Neural progenitor cell (in vitro differentiated cells): ENCODE measurements at regions not wholly inside any gene's neighbourhood (a gene's known extent, or its start where the extent isn't known, plus 50 kb on each side); places are given as distances from the start of the nearest gene placed in this dataset.

Source experiments
- DNase-seq: peaks from one replicate; pipeline ENCODE4 v3.0.0-alpha.2; 2016; ENCODE audit warnings: low spot score
- H2AFZ ChIP-seq: fragments of 200-600 bp; sonication (generic); replicated peaks from 2 replicates; pipeline ENCODE4 v1.6.1; 2016; ENCODE audit warnings: antibody characterized with exemption
- H3F3A ChIP-seq: fragments of 200-600 bp; sonication (generic); 2 replicates; pipeline ENCODE4 v1.6.1; 2016; ENCODE audit warnings: antibody characterized with exemption, low read depth
- H3K27ac ChIP-seq: fragments of 200-600 bp; sonication (generic); 2 replicates; pipeline ENCODE4 v1.5.1; 2016; ENCODE audit warnings: mild to moderate bottlenecking
- H3K27me3 ChIP-seq: fragments of 200-600 bp; sonication (generic); 2 replicates; pipeline ENCODE4 v1.6.1; 2016; ENCODE audit warnings: mild to moderate bottlenecking, moderate library complexity
- H3K36me3 ChIP-seq: fragments of 200-600 bp; sonication (generic); 2 replicates; pipeline ENCODE4 v1.5.1; 2016
- H3K4me1 ChIP-seq: fragments of 200-600 bp; sonication (generic); 2 replicates; pipeline ENCODE4 v1.6.1; 2016; ENCODE audit warnings: mixed run types
- H3K4me2 ChIP-seq: fragments of 200-600 bp; sonication (generic); 2 replicates; pipeline ENCODE4 v1.6.1; 2016
- H3K4me3 ChIP-seq: fragments of 200-600 bp; sonication (generic); 2 replicates; pipeline ENCODE4 v1.5.1; 2016
- H3K79me2 ChIP-seq: fragments of 200-600 bp; sonication (generic); 2 replicates; pipeline ENCODE4 v1.6.1; 2016; ENCODE audit warnings: low read depth
- H3K9ac ChIP-seq: fragments of 200-600 bp; sonication (generic); 2 replicates; pipeline ENCODE4 v1.6.1; 2016
- H3K9me3 ChIP-seq: fragments of 200-600 bp; sonication (generic); 2 replicates; pipeline ENCODE4 v1.5.1; 2016; ENCODE audit warnings: low read depth
- H4K20me1 ChIP-seq: fragments of 200-600 bp; sonication (generic); 2 replicates; pipeline ENCODE4 v1.6.1; 2016; ENCODE audit warnings: low read depth
- H3K27ac Mint-ChIP-seq: 3 replicates; pipeline ENCODE4 v1.8.0; 2021; ENCODE audit warnings: mixed read lengths
- H3K27me3 Mint-ChIP-seq: 2 replicates; pipeline ENCODE4 v1.8.0; 2022; ENCODE audit warnings: low read depth, mild to moderate bottlenecking, inconsistent platforms, moderate library complexity, mixed read lengths; ENCODE audit not compliant: insufficient read depth
- H3K36me3 Mint-ChIP-seq: 3 replicates; pipeline ENCODE4 v1.8.0; 2021; ENCODE audit warnings: mixed read lengths
- H3K4me1 Mint-ChIP-seq: 3 replicates; pipeline ENCODE4 v1.8.0; 2021; ENCODE audit warnings: mixed read lengths
- H3K4me3 Mint-ChIP-seq: 3 replicates; pipeline ENCODE4 v1.8.0; 2021; ENCODE audit warnings: mild to moderate bottlenecking, moderate library complexity, mixed read lengths
- H3K9me3 Mint-ChIP-seq: 3 replicates; pipeline ENCODE4 v1.8.0; 2020; ENCODE audit warnings: mixed read lengths
- EZH2 ChIP-seq: fragments of 200-600 bp; sonication (generic); IDR thresholded peaks from 2 replicates; pipeline ENCODE4 v1.6.1; 2017; ENCODE audit warnings: antibody characterized with exemption, mild to moderate bottlenecking, moderate library complexity
- EZH2phosphoT487 ChIP-seq: fragments of 200-600 bp; sonication (generic); IDR thresholded peaks from 2 replicates; pipeline ENCODE4 v1.6.1; 2017; ENCODE audit warnings: antibody characterized with exemption
- TF ChIP-seq, protein P1 (sequence below): fragments of 200-600 bp; sonication (generic); IDR thresholded peaks from 2 replicates; pipeline ENCODE4 v1.5.1; 2017; ENCODE audit warnings: antibody characterized with exemption, mild to moderate bottlenecking

DNA sequence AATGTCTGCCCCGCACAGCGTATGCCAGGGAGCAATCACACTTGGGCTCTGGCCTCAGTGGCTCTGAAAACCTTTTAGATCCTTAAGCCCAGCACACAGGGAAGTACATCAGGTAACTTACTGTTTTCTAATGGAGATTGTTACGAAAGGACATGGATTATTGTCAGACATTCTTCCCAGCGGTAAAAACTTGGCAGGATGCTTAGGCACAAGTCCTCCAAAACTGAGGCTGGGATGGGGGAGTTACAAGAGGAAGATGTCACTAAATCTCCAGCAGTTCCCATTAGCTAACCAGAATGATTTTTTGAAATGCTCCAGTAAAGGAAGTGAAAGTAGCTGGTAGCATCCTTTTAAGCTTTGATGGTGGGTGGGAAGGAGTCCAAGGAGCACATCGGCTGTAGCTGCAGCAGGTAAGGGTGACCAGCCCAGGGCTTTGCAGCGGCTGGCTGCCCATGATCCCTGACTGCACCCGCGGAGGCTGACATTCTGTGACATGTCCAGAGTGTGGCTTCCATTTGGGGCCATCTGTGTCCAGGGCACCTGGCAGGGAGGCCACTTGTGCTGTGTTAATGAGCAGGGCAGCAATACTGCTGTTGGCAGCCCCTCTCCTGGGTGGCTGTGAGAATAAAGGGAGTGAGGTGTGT, 165.8 kb downstream of the GADD45G start:
- Mint-ChIP-seq H3K9me3 (no peaks in the 10 kb centered on the region), H3K4me3 (no peak overlapping the region), H3K27me3 (peaks cover 5% of the 10 kb centered on the region), H3K4me1 (no peaks in the 10 kb centered on the region), H3K36me3 (no peaks in the 10 kb centered on the region), H3K27ac (no peak overlapping the region)
- no peaks in the 10 kb centered on the region for H4K20me1 ChIP-seq
- H3K79me2 ChIP-seq, result no peaks in the 10 kb centered on the region
- no peak overlapping the region for H3K4me3 ChIP-seq
- no peak for DNase-seq
- H3F3A ChIP-seq, result no peaks in the 10 kb centered on the region
- no peaks in the 10 kb centered on the region for H3K4me1 ChIP-seq
- no peak overlapping the region for H3K4me2 ChIP-seq
- no peaks in the 10 kb centered on the region for H3K36me3 ChIP-seq
- no peak overlapping the region for H3K9ac ChIP-seq
- no peak overlapping the region for H2AFZ ChIP-seq
- no peaks in the 10 kb centered on the region for H3K9me3 ChIP-seq
- no peak overlapping the region for H3K27ac ChIP-seq
- H3K27me3 ChIP-seq, result no peaks in the 10 kb centered on the region
- TF ChIP-seq EZH2phosphoT487, result no peak
- TF ChIP-seq, protein P1, sequence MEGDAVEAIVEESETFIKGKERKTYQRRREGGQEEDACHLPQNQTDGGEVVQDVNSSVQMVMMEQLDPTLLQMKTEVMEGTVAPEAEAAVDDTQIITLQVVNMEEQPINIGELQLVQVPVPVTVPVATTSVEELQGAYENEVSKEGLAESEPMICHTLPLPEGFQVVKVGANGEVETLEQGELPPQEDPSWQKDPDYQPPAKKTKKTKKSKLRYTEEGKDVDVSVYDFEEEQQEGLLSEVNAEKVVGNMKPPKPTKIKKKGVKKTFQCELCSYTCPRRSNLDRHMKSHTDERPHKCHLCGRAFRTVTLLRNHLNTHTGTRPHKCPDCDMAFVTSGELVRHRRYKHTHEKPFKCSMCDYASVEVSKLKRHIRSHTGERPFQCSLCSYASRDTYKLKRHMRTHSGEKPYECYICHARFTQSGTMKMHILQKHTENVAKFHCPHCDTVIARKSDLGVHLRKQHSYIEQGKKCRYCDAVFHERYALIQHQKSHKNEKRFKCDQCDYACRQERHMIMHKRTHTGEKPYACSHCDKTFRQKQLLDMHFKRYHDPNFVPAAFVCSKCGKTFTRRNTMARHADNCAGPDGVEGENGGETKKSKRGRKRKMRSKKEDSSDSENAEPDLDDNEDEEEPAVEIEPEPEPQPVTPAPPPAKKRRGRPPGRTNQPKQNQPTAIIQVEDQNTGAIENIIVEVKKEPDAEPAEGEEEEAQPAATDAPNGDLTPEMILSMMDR, result no peak
- TF ChIP-seq EZH2, result no peak

DNA sequence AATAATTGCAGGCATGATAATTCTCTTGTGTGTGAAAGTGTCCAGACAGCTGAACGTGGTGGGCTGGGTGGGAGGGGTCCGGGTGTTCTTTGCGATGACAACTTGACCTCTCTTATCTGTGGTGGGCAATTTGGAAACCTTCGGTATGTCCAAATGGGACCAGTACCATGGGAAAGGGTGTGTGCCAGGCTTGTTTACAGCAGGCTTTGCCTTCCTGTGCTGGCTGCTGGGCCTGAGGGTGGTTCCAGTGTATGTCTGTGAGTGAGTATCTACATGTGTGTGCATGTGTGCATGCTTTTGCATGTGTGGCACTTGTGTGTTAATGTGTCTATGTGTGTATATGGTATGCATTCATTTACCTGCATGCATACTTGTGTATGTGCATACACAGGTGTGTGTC, 166.4 kb downstream of the GADD45G start:
- H3K27me3 Mint-ChIP-seq, result peaks cover 5% of the 10 kb centered on the region

DNA sequence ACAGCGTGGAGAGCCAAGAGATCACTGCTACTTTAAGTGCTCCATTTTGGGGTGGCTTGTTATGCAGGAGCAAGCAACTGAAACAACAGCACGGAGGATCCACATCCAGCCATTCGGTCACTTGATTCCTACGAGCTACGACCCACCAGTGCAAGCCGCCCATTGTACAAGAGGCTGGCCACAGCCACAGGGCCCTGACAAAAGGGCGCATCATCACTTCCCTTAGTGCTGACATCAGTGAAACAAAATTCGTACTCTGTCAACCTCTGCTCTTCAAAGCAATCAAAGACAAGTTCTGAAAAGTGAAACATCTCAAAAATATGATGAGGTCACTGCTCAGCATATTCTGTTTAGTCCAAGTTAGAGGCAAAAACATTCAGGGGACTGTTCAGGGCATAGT, 168.4 kb downstream of the GADD45G start:
- Mint-ChIP-seq H3K4me3 (no peak overlapping the region), H3K4me1 (no peaks in the 10 kb centered on the region), H3K27ac (no peak overlapping the region), H3K27me3 (peaks cover 5% of the 10 kb centered on the region), H3K9me3 (no peaks in the 10 kb centered on the region), H3K36me3 (no peaks in the 10 kb centered on the region)
- H3F3A ChIP-seq, result no peaks in the 10 kb centered on the region
- no peak overlapping the region for H3K4me2 ChIP-seq
- H3K27ac ChIP-seq, result no peak overlapping the region
- no peaks in the 10 kb centered on the region for H3K4me1 ChIP-seq
- no peak overlapping the region for H3K9ac ChIP-seq
- TF ChIP-seq EZH2phosphoT487 (no peak), EZH2 (no peak)
- TF ChIP-seq, protein P1, result no peak
- no peaks in the 10 kb centered on the region for H3K79me2 ChIP-seq
- no peaks in the 10 kb centered on the region for H3K27me3 ChIP-seq
- no peak for DNase-seq
- no peak overlapping the region for H3K4me3 ChIP-seq
- no peaks in the 10 kb centered on the region for H3K9me3 ChIP-seq
- H2AFZ ChIP-seq, result no peak overlapping the region
- no peaks in the 10 kb centered on the region for H4K20me1 ChIP-seq
- H3K36me3 ChIP-seq, result no peaks in the 10 kb centered on the region

More for the DNA sequence above, 166.4 kb downstream of the GADD45G start:
- Histone ChIP-seq H3K4me3 (no peak overlapping the region), H3K4me2 (no peak overlapping the region), H3F3A (no peaks in the 10 kb centered on the region), H3K9me3 (no peaks in the 10 kb centered on the region), H3K79me2 (no peaks in the 10 kb centered on the region), H3K9ac (no peak overlapping the region), H2AFZ (no peak overlapping the region), H3K27me3 (no peaks in the 10 kb centered on the region), H3K27ac (no peak overlapping the region), H3K36me3 (no peaks in the 10 kb centered on the region), H3K4me1 (no peaks in the 10 kb centered on the region), H4K20me1 (no peaks in the 10 kb centered on the region)
- Mint-ChIP-seq H3K4me3 (no peak overlapping the region), H3K36me3 (no peaks in the 10 kb centered on the region), H3K9me3 (no peaks in the 10 kb centered on the region), H3K27ac (no peak overlapping the region), H3K4me1 (no peaks in the 10 kb centered on the region)
- DNase-seq, result no peak
- TF ChIP-seq, protein P1, result no peak
- no peak for TF ChIP-seq EZH2
- no peak for TF ChIP-seq EZH2phosphoT487
